Hepatocyte (in vitro differentiated cells): ENCODE measurements at regions not wholly inside any gene's neighbourhood (a gene's known extent, or its start where the extent isn't known, plus 50 kb on each side); places are given as distances from the start of the nearest gene placed in this dataset.
A peak's percentile ranks its signal among the peaks of the same experiment; 100 is the strongest.

Experiments
- DNase-seq: peaks from one replicate; pipeline ENCODE4 v3.0.0-alpha.2; 2016; ENCODE audit warnings: low spot score
- H2AFZ ChIP-seq: fragments of 200-600 bp; sonication (generic); 2 replicates; pipeline ENCODE4 v1.6.0; 2016; ENCODE audit warnings: antibody characterized with exemption, mild to moderate bottlenecking
- H3K27ac ChIP-seq: fragments of 200-600 bp; sonication (generic); 2 replicates; pipeline ENCODE4 v1.5.1; 2016; ENCODE audit warnings: mild to moderate bottlenecking
- H3K27me3 ChIP-seq: fragments of 200-600 bp; sonication (generic); 2 replicates; pipeline ENCODE4 v1.6.1; 2016
- H3K36me3 ChIP-seq: fragments of 200-600 bp; sonication (generic); replicated peaks from 2 replicates; pipeline ENCODE4 v1.5.1; 2016; ENCODE audit warnings: low read depth; ENCODE audit not compliant: insufficient read depth
- H3K4me1 ChIP-seq: fragments of 200-600 bp; sonication (generic); 2 replicates; pipeline ENCODE4 v1.5.1; 2016; ENCODE audit warnings: mild to moderate bottlenecking, moderate library complexity; ENCODE audit not compliant: insufficient read depth
- H3K4me2 ChIP-seq: fragments of 200-600 bp; sonication (generic); 2 replicates; pipeline ENCODE4 v1.6.0; 2016
- H3K4me3 ChIP-seq: fragments of 200-600 bp; sonication (generic); 2 replicates; pipeline ENCODE4 v1.5.1; 2016; ENCODE audit warnings: mild to moderate bottlenecking
- H3K79me2 ChIP-seq: fragments of 200-600 bp; sonication (generic); 2 replicates; pipeline ENCODE4 v1.6.0; 2017; ENCODE audit warnings: mild to moderate bottlenecking
- H3K9me2 ChIP-seq: fragments of 200-600 bp; sonication (generic); replicated peaks from 2 replicates; pipeline ENCODE4 v1.6.0; 2017; ENCODE audit warnings: mild to moderate bottlenecking; ENCODE audit not compliant: insufficient read depth
- H3K9me3 ChIP-seq: fragments of 200-600 bp; sonication (generic); 2 replicates; pipeline ENCODE4 v1.5.1; 2016; ENCODE audit warnings: low read depth, mild to moderate bottlenecking
- H4K20me1 ChIP-seq: fragments of 200-600 bp; sonication (generic); 2 replicates; pipeline ENCODE4 v1.6.0; 2016; ENCODE audit warnings: mild to moderate bottlenecking; ENCODE audit not compliant: insufficient read depth, poor library complexity, severe bottlenecking
- CTCF ChIP-seq: fragments of 200-600 bp; sonication (generic); IDR thresholded peaks from 2 replicates; pipeline ENCODE4 v1.5.1; 2016; ENCODE audit warnings: antibody characterized with exemption, mild to moderate bottlenecking; ENCODE audit not compliant: poor library complexity
- EZH2 ChIP-seq: fragments of 200-600 bp; sonication (generic); IDR thresholded peaks from 2 replicates; pipeline ENCODE4 v1.6.1; 2016; ENCODE audit warnings: antibody characterized with exemption, mild to moderate bottlenecking, borderline replicate concordance
- EZH2phosphoT487 ChIP-seq: fragments of 200-600 bp; sonication (generic); IDR thresholded peaks from one replicate; pipeline ENCODE4 v1.6.1; 2018; ENCODE audit warnings: antibody characterized with exemption, mild to moderate bottlenecking, low read depth, moderate library complexity; ENCODE audit not compliant: unreplicated experiment, severe bottlenecking
- WGBS: methylation state at CpG from one replicate; pipeline ENCODE4 v1.1.6; 2016; ENCODE audit warnings: low lambda C conversion rate; ENCODE audit errors: missing lambda C conversion rate; 5-methylcytosine and 5-hydroxymethylcytosine counted together

- Histone ChIP-seq H3K36me3 (no peaks in the 10 kb centered on the region), H3K4me2 (no peak overlapping the region), H3K27ac (no peak overlapping the region), H3K4me1 (no peaks in the 10 kb centered on the region), H3K79me2 (no peaks in the 10 kb centered on the region), H3K4me3 (no peak overlapping the region), H3K27me3 (no peaks in the 10 kb centered on the region), H3K9me2 (no peaks in the 10 kb centered on the region), H4K20me1 (no peaks in the 10 kb centered on the region), H3K9me3 (no peaks in the 10 kb centered on the region), H2AFZ (no peak overlapping the region)
- WGBS: 87% methylated on average over 11 of the region's 11 CpGs
- no peak for DNase-seq
- TF ChIP-seq CTCF (no peak), EZH2phosphoT487 (no peak), EZH2 (no peak)
Measured at GRCh38 chr1:69313118-69313517, 254.6 kb upstream of the LRRC7 start.

- Histone ChIP-seq H3K27ac (no peak overlapping the region), H3K4me2 (no peak overlapping the region), H3K36me3 (no peaks in the 10 kb centered on the region), H3K9me2 (no peaks in the 10 kb centered on the region), H3K27me3 (no peaks in the 10 kb centered on the region), H3K4me3 (no peak overlapping the region), H3K9me3 (no peaks in the 10 kb centered on the region), H3K4me1 (no peaks in the 10 kb centered on the region), H2AFZ (no peak overlapping the region), H3K79me2 (no peaks in the 10 kb centered on the region), H4K20me1 (no peaks in the 10 kb centered on the region)
- 97% methylated on average over 3 of the region's 3 CpGs for WGBS
- DNase-seq: no peak
- no peak for TF ChIP-seq CTCF
- no peak for TF ChIP-seq EZH2phosphoT487
- no peak for TF ChIP-seq EZH2
Measured at GRCh38 chr1:69315416-69315815, 252.3 kb upstream of the LRRC7 start.

GRCh38 chr1:69315823-69316222 is 251.9 kb upstream of the LRRC7 start:
- Histone ChIP-seq H3K4me3 (no peak overlapping the region), H3K4me1 (no peaks in the 10 kb centered on the region), H3K4me2 (no peak overlapping the region), H3K27me3 (no peaks in the 10 kb centered on the region), H3K36me3 (no peaks in the 10 kb centered on the region), H3K27ac (no peak overlapping the region), H2AFZ (no peak overlapping the region), H4K20me1 (no peaks in the 10 kb centered on the region), H3K79me2 (no peaks in the 10 kb centered on the region), H3K9me3 (no peaks in the 10 kb centered on the region), H3K9me2 (no peaks in the 10 kb centered on the region)
- peak; percentile 31 for DNase-seq
- TF ChIP-seq CTCF (no peak), EZH2phosphoT487 (no peak), EZH2 (no peak)

- Histone ChIP-seq H3K9me3 (no peaks in the 10 kb centered on the region), H4K20me1 (no peaks in the 10 kb centered on the region), H2AFZ (no peak overlapping the region), H3K36me3 (no peaks in the 10 kb centered on the region), H3K4me2 (no peak overlapping the region), H3K4me3 (no peak overlapping the region), H3K79me2 (no peaks in the 10 kb centered on the region), H3K27me3 (no peaks in the 10 kb centered on the region), H3K4me1 (no peaks in the 10 kb centered on the region), H3K9me2 (no peaks in the 10 kb centered on the region), H3K27ac (no peak overlapping the region)
- TF ChIP-seq CTCF (no peak), EZH2 (no peak), EZH2phosphoT487 (no peak)
- 83% methylated on average over 5 of the region's 5 CpGs for WGBS
- no peak for DNase-seq
Measured at GRCh38 chr1:69319287-69319686, 248.4 kb upstream of the LRRC7 start.
